CD14-positive monocyte (primary cell): ENCODE measurements at regions not wholly inside any gene's neighbourhood (a gene's known extent, or its start where the extent isn't known, plus 50 kb on each side); places are given as distances from the start of the nearest gene placed in this dataset.

Experiments
- DNase-seq, 3 donors: peaks; one replicate each; pipeline ENCODE4 v3.0.0-alpha.2; 2011 to 2022
- H2AFZ ChIP-seq: 2 replicates; pipeline ENCODE4 v1.6.0; 2012; ENCODE audit warnings: mild to moderate bottlenecking, low read depth, low read length, inconsistent platforms; ENCODE audit not compliant: insufficient read depth, poor library complexity, severe bottlenecking
- H3K27ac ChIP-seq, 2 donors: 1 replicate in 1 of 2; 2 replicates in 1 of 2; pipeline ENCODE4 v1.5.1; 2012 to 2013; ENCODE audit warnings: low read length in 2 of 2, control low read depth in 1 of 2, inconsistent platforms in 1 of 2, low read depth in 1 of 2, mild to moderate bottlenecking in 1 of 2
- H3K27me3 ChIP-seq, 2 donors: one replicate each; pipeline versions ENCODE4 v1.6.0 to v1.6.1; 2011 to 2013; ENCODE audit warnings: low read length in 2 of 2; ENCODE audit not compliant: control insufficient read depth in 2 of 2, insufficient read depth in 2 of 2
- H3K36me3 ChIP-seq, 2 donors: replicated peaks in 1 of 2; 1 replicate in 1 of 2; 2 replicates in 1 of 2; pipeline versions ENCODE4 v1.5.1 to v1.6.1; 2012 to 2013; ENCODE audit warnings: low read length in 2 of 2, control low read depth in 1 of 2, inconsistent platforms in 1 of 2, mild to moderate bottlenecking in 1 of 2; ENCODE audit not compliant: insufficient read depth in 2 of 2, control insufficient read depth in 1 of 2
- H3K4me1 ChIP-seq, 2 donors: 1 replicate in 1 of 2; 2 replicates in 1 of 2; pipeline versions ENCODE4 v1.5.1 to v1.6.1; 2012 to 2013; ENCODE audit warnings: low read length in 2 of 2, control low read depth in 1 of 2, inconsistent platforms in 1 of 2, mild to moderate bottlenecking in 1 of 2, moderate library complexity in 1 of 2; ENCODE audit not compliant: insufficient read depth in 2 of 2, control insufficient read depth in 1 of 2
- H3K4me2 ChIP-seq: replicated peaks from 2 replicates; pipeline ENCODE3; 2012; ENCODE audit warnings: low read length, moderate library complexity, mild to moderate bottlenecking; ENCODE audit not compliant: poor library complexity, severe bottlenecking; ENCODE audit errors: extremely low read depth
- H3K4me3 ChIP-seq, 3 experiments: fragments of 200-600 bp in 1 of 3; sonication (generic) in 1 of 3; replicated peaks in 1 of 3; 1 replicate in 2 of 3; 2 replicates in 1 of 3; pipeline ENCODE4 v1.5.1; 2011 to 2013; ENCODE audit warnings: low read length in 3 of 3, mild to moderate bottlenecking in 3 of 3, control low read depth in 2 of 3, low read depth in 2 of 3, inconsistent platforms in 1 of 3, moderate library complexity in 1 of 3
- H3K79me2 ChIP-seq: 2 replicates; pipeline ENCODE4 v1.6.0; 2012; ENCODE audit warnings: mild to moderate bottlenecking, control low read depth, inconsistent platforms, low read length, moderate library complexity; ENCODE audit not compliant: insufficient read depth
- H3K9ac ChIP-seq: 2 replicates; pipeline ENCODE4 v1.6.0; 2017; ENCODE audit warnings: low read length, mild to moderate bottlenecking; ENCODE audit not compliant: insufficient read depth, poor library complexity, severe bottlenecking
- H3K9me3 ChIP-seq, 2 donors: replicated peaks in 1 of 2; 1 replicate in 1 of 2; 2 replicates in 1 of 2; pipeline versions ENCODE4 v1.5.1 to v1.6.1; 2012 to 2013; ENCODE audit warnings: low read length in 2 of 2, control low read depth in 1 of 2; ENCODE audit not compliant: control insufficient read depth in 1 of 2, insufficient read depth in 1 of 2
- H4K20me1 ChIP-seq: 2 replicates; pipeline ENCODE4 v1.6.0; 2012; ENCODE audit warnings: mild to moderate bottlenecking, low read length, control low read depth, moderate library complexity; ENCODE audit not compliant: insufficient read depth
- H3K27ac Mint-ChIP-seq, 7 donors: one replicate each; pipeline ENCODE4 v1.8.0; 2020; ENCODE audit warnings: mild to moderate bottlenecking in 7 of 7, mixed read lengths in 7 of 7, moderate library complexity in 6 of 7, inconsistent platforms in 2 of 7
- H3K27me3 Mint-ChIP-seq, 3 donors: one replicate each; pipeline ENCODE4 v1.8.0; 2021 to 2022; ENCODE audit warnings: low read depth in 3 of 3, mild to moderate bottlenecking in 3 of 3, mixed read lengths in 3 of 3, moderate library complexity in 3 of 3, inconsistent platforms in 1 of 3
- H3K36me3 Mint-ChIP-seq, 2 donors: one replicate each; pipeline ENCODE4 v1.8.0; 2020; ENCODE audit warnings: mixed read lengths in 2 of 2, inconsistent platforms in 1 of 2, mild to moderate bottlenecking in 1 of 2
- H3K4me1 Mint-ChIP-seq: one replicate; pipeline ENCODE4 v1.8.0; 2020; ENCODE audit warnings: mild to moderate bottlenecking, mixed read lengths
- H3K4me3 Mint-ChIP-seq, 2 donors: one replicate each; pipeline ENCODE4 v1.8.0; 2020; ENCODE audit warnings: mild to moderate bottlenecking in 2 of 2, mixed read lengths in 2 of 2, moderate library complexity in 1 of 2
- H3K9me3 Mint-ChIP-seq, 7 donors: one replicate each; pipeline ENCODE4 v1.8.0; 2020 to 2022; ENCODE audit warnings: mixed read lengths in 7 of 7, mild to moderate bottlenecking in 6 of 7, moderate library complexity in 6 of 7, inconsistent platforms in 2 of 7
- CTCF ChIP-seq: fragments of 200-600 bp; IDR thresholded peaks from one replicate; pipeline ENCODE4 v1.8.0; 2022; ENCODE audit warnings: antibody characterized with exemption, mild to moderate bottlenecking
- WGBS: methylation state at CpG from one replicate; pipeline ENCODE4 v1.1.5; 2013; ENCODE audit warnings: missing lambda C conversion rate; ENCODE audit not compliant: insufficient coverage; 5-methylcytosine and 5-hydroxymethylcytosine counted together
- intact Hi-C, 2 donors: fragments of 100-400 bp; cut with micrococcal nuclease; formaldehyde crosslinking; loops; one replicate each; pipeline versions ENCODE4 v1.15.0 to v1.15.1; 2023

GRCh38 chr10:78821052-78821451 lies 247.7 kb upstream of the ZMIZ1 start:
- no peak for DNase-seq
- H2AFZ ChIP-seq = no peak overlapping the region
- Mint-ChIP-seq H3K4me3 (no peak overlapping the region), H3K27me3 (no peaks in the 10 kb centered on the region), H3K27ac (no peak overlapping the region), H3K4me1 (peaks cover 12% of the 10 kb centered on the region), H3K9me3 (peaks cover 0 to 3% (median 0%) of the 10 kb centered on the region in 7 donors), H3K36me3 (no peaks in the 10 kb centered on the region)
- no peaks in the 10 kb centered on the region for H4K20me1 ChIP-seq
- H3K27me3 ChIP-seq = no peaks in the 10 kb centered on the region
- no peaks in the 10 kb centered on the region for H3K36me3 ChIP-seq
- peaks cover 12 to 14% of the 10 kb centered on the region in 2 donors for H3K4me1 ChIP-seq
- H3K27ac ChIP-seq = no peak overlapping the region
- H3K9ac ChIP-seq = no peak overlapping the region
- no peak overlapping the region for H3K4me3 ChIP-seq
- no peak for TF ChIP-seq CTCF
- intact Hi-C loops = no loop called here
- 69% methylated on average over 3 of the region's 4 CpGs for WGBS
- H3K9me3 ChIP-seq = peaks cover 0 to 4% of the 10 kb centered on the region in 2 donors
- H3K79me2 ChIP-seq = no peaks in the 10 kb centered on the region
- H3K4me2 ChIP-seq = no peak overlapping the region

- Histone ChIP-seq H3K79me2 (no peaks in the 10 kb centered on the region), H3K4me2 (no peak overlapping the region), H3K4me1 (no peaks in the 10 kb centered on the region), H2AFZ (no peak overlapping the region), H3K36me3 (no peaks in the 10 kb centered on the region), H3K9me3 (peaks cover 7 to 11% of the 10 kb centered on the region in 2 donors), H3K27ac (no peak overlapping the region), H3K9ac (no peak overlapping the region), H3K4me3 (no peak overlapping the region), H4K20me1 (no peaks in the 10 kb centered on the region), H3K27me3 (no peaks in the 10 kb centered on the region)
- Mint-ChIP-seq H3K27ac (no peak overlapping the region), H3K27me3 (peaks cover 1 to 2% (median 2%) of the 10 kb centered on the region in 3 donors), H3K4me3 (no peak overlapping the region), H3K9me3 (peaks cover 6 to 21% (median 11%) of the 10 kb centered on the region in 7 donors), H3K36me3 (no peaks in the 10 kb centered on the region), H3K4me1 (no peaks in the 10 kb centered on the region)
- intact Hi-C loops = no loop called here
- TF ChIP-seq CTCF = no peak
- 93% methylated on average over 15 of the region's 24 CpGs for WGBS
- DNase-seq = no peak
These were observed 239.9 kb upstream of the ZMIZ1 start for GRCh38 chr10:78828647-78829539.
